PC-9 (cell line): ENCODE measurements at regions not wholly inside any gene's neighbourhood (a gene's known extent, or its start where the extent isn't known, plus 50 kb on each side); places are given as distances from the start of the nearest gene placed in this dataset.

Experiments
- BruUV-seq: library from RNA; stranded (reverse); fragments of 400-500 nt; replicated peaks from 2 replicates; lab custom pipeline; 2021; lab: Mats Ljungman, UMichigan
- CTCF ChIA-PET: fragments of 300-600 bp; sonication (Branson Sonifier 250); formaldehyde crosslinking; loops from one replicate; lab custom pipeline; 2022; ENCODE audit warnings: antibody characterized with exemption; lab: Charles Lee
- POLR2A ChIA-PET: fragments of 300-600 bp; sonication (Branson Sonifier 250); formaldehyde crosslinking; loops from one replicate; lab custom pipeline; 2022; ENCODE audit warnings: antibody characterized with exemption; ENCODE audit not compliant: unreplicated experiment; lab: Charles Lee
- DNase-seq, 2 experiments: peaks; one replicate each; pipeline versions ENCODE4 v3.0.0 to v3.0.0-alpha.2; 2015 to 2022; ENCODE audit warnings: mixed read lengths in 1 of 2
- H2AFZ ChIP-seq: fragments of 200-600 bp; sonication (generic); 2 replicates; pipeline ENCODE4 v1.8.1; 2017; ENCODE audit warnings: antibody characterized with exemption
- H3F3A ChIP-seq: fragments of 200-600 bp; sonication (generic); 2 replicates; pipeline ENCODE4 v1.8.1; 2017; ENCODE audit warnings: antibody characterized with exemption, mild to moderate bottlenecking, low read depth; ENCODE audit not compliant: insufficient read depth
- H3K27ac ChIP-seq: fragments of 200-600 bp; sonication (generic); 2 replicates; pipeline ENCODE4 v1.6.1; 2016; ENCODE audit warnings: mixed run types
- H3K27me3 ChIP-seq: fragments of 200-600 bp; sonication (generic); 2 replicates; pipeline ENCODE4 v1.6.1; 2016; ENCODE audit warnings: low read depth, mixed run types; ENCODE audit not compliant: insufficient read depth
- H3K36me3 ChIP-seq: fragments of 200-600 bp; sonication (generic); 2 replicates; pipeline ENCODE4 v1.6.1; 2016; ENCODE audit warnings: low read depth, mixed run types
- H3K4me1 ChIP-seq: fragments of 200-600 bp; sonication (generic); replicated peaks from 2 replicates; pipeline ENCODE4 v1.6.1; 2016; ENCODE audit warnings: mixed run types; ENCODE audit not compliant: insufficient read depth
- H3K4me2 ChIP-seq: fragments of 200-600 bp; sonication (generic); 2 replicates; pipeline ENCODE4 v1.6.1; 2017; ENCODE audit warnings: mixed run types
- H3K4me3 ChIP-seq: fragments of 200-600 bp; sonication (generic); 2 replicates; pipeline ENCODE4 v1.6.1; 2016; ENCODE audit warnings: mixed run types
- H3K79me2 ChIP-seq: fragments of 200-600 bp; sonication (generic); 2 replicates; pipeline ENCODE4 v1.6.1; 2017; ENCODE audit warnings: low read depth, mixed run types
- H3K9me2 ChIP-seq: fragments of 200-600 bp; sonication (generic); 2 replicates; pipeline ENCODE4 v1.8.1; 2017; ENCODE audit warnings: mild to moderate bottlenecking; ENCODE audit not compliant: insufficient read depth
- H3K9me3 ChIP-seq: fragments of 200-600 bp; sonication (generic); 2 replicates; pipeline ENCODE4 v1.8.1; 2016; ENCODE audit warnings: low read depth; ENCODE audit not compliant: insufficient read depth
- H4K20me1 ChIP-seq: fragments of 200-600 bp; sonication (generic); 2 replicates; pipeline ENCODE4 v1.8.1; 2017; ENCODE audit not compliant: insufficient read depth
- EZH2 ChIP-seq: fragments of 200-600 bp; sonication (generic); IDR thresholded peaks from 2 replicates; pipeline ENCODE4 v1.8.0; 2017; ENCODE audit warnings: antibody characterized with exemption, low read depth
- intact Hi-C: fragments of 100-400 bp; cut with micrococcal nuclease; formaldehyde crosslinking; loops from one replicate; pipeline ENCODE4 v1.10.0; 2022; ENCODE audit not compliant: unreplicated experiment
- TF ChIP-seq, protein P1 (sequence below): fragments of 200-600 bp; sonication (generic); conservative IDR thresholded peaks from 2 replicates; pipeline ENCODE4 v1.6.1; 2017; ENCODE audit warnings: mixed run types, antibody characterized with exemption, mild to moderate bottlenecking, moderate library complexity

DNA sequence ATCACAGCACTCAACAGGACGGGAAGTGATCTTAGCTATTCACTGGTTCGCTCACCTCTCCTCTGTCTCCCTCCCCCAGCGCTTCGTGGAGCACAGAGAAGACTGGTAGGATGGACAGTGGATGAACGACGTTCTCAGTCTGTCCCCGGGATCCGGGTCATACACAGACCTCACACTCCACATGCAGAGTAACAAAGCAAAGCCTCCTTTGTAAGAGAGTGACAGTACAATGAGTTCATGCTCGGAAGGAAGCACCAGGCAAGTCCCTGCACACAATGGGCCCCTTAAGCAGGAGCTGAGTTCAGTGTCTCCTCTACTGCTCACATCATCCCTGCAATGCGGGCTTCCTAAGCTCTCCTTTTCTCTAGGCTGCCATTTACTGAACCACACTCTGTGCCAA lies 356.9 kb downstream of the C16orf95 start:
- H3K4me3 ChIP-seq: no peak overlapping the region
- BruUV-seq: no TSS peak
- H3K27me3 ChIP-seq: peaks cover 98% of the 10 kb centered on the region
- TF ChIP-seq, protein P1, sequence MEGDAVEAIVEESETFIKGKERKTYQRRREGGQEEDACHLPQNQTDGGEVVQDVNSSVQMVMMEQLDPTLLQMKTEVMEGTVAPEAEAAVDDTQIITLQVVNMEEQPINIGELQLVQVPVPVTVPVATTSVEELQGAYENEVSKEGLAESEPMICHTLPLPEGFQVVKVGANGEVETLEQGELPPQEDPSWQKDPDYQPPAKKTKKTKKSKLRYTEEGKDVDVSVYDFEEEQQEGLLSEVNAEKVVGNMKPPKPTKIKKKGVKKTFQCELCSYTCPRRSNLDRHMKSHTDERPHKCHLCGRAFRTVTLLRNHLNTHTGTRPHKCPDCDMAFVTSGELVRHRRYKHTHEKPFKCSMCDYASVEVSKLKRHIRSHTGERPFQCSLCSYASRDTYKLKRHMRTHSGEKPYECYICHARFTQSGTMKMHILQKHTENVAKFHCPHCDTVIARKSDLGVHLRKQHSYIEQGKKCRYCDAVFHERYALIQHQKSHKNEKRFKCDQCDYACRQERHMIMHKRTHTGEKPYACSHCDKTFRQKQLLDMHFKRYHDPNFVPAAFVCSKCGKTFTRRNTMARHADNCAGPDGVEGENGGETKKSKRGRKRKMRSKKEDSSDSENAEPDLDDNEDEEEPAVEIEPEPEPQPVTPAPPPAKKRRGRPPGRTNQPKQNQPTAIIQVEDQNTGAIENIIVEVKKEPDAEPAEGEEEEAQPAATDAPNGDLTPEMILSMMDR: no peak
- TF ChIP-seq EZH2: no peak
- no peaks in the 10 kb centered on the region for H3F3A ChIP-seq
- H3K4me1 ChIP-seq: no peaks in the 10 kb centered on the region
- intact Hi-C loops: no loop called here
- no peaks in the 10 kb centered on the region for H3K79me2 ChIP-seq
- H4K20me1 ChIP-seq: 0 out of 2 replicates have a peak, but pooled peaks cover 7% of the 10 kb centered on the region
- no peak overlapping the region for H2AFZ ChIP-seq
- H3K9me3 ChIP-seq: no peaks in the 10 kb centered on the region
- no peak overlapping the region for H3K27ac ChIP-seq
- CTCF ChIA-PET: no interaction called here
- no peaks in the 10 kb centered on the region for H3K9me2 ChIP-seq
- POLR2A ChIA-PET: no interaction called here
- no peak for DNase-seq
- no peaks in the 10 kb centered on the region for H3K36me3 ChIP-seq
- H3K4me2 ChIP-seq: no peak overlapping the region

DNA sequence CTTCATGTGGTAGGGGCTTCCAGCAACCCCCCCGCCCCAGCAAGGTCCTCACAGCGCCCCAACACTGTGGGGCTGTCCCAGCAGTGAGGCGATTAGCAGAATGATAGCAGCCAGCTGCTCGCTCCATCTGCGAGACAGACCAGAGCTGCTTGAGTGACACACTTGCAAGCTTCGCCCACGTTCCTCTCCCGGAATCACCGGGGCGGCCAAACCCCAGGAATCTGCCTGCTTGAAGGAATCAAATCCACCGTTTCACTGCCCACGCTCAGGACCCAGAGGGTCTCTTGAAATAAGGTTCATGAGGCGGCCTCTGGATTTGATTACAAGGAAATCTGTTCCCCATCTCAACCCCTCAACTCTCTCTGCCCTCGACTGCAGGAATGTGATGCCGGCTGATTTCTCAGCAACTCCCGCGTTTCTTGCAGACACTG lies 356.0 kb downstream of the C16orf95 start:
- intact Hi-C loops: no loop called here
- Histone ChIP-seq H3K4me3 (no peak overlapping the region), H3K27me3 (peaks cover 98% of the 10 kb centered on the region), H3K4me1 (no peaks in the 10 kb centered on the region), H3K79me2 (no peaks in the 10 kb centered on the region), H3K36me3 (no peaks in the 10 kb centered on the region), H3K9me2 (no peaks in the 10 kb centered on the region), H3F3A (no peaks in the 10 kb centered on the region), H3K9me3 (no peaks in the 10 kb centered on the region), H4K20me1 (0 out of 2 replicates have a peak, but pooled peaks cover 7% of the 10 kb centered on the region), H3K4me2 (no peak overlapping the region), H3K27ac (no peak overlapping the region), H2AFZ (no peak overlapping the region)
- BruUV-seq: no TSS peak
- CTCF ChIA-PET: no interaction called here
- DNase-seq: no peak
- POLR2A ChIA-PET: no interaction called here
- no peak for TF ChIP-seq EZH2
- TF ChIP-seq, protein P1: no peak

DNA sequence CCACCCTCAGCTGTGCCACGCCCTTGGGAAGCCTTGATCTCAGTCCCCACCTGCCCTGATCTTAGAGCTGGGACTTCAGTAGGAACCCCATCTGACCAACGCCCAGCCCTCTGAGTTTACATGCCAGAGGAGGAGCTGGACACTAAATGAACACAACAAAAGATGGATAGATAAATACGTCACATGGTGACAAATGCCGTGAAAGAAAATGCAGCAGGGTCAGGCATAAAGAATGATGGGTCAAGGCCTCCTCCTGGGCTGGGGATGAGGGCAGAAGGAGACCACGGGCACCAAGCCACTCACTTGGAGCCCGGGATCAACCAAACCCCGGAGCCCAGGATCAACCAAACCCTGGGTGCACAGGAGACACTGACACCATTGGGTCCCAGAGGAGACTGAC lies 354.9 kb downstream of the C16orf95 start:
- no peaks in the 10 kb centered on the region for H3K9me2 ChIP-seq
- no peak for DNase-seq
- H3K79me2 ChIP-seq: no peaks in the 10 kb centered on the region
- BruUV-seq: no TSS peak
- H3K9me3 ChIP-seq: no peaks in the 10 kb centered on the region
- no peaks in the 10 kb centered on the region for H3K36me3 ChIP-seq
- 0 out of 2 replicates have a peak, but pooled peaks cover 7% of the 10 kb centered on the region for H4K20me1 ChIP-seq
- POLR2A ChIA-PET: no interaction called here
- no peak overlapping the region for H3K4me2 ChIP-seq
- H3K4me1 ChIP-seq: no peaks in the 10 kb centered on the region
- intact Hi-C loops: no loop called here
- no peak overlapping the region for H2AFZ ChIP-seq
- no peak overlapping the region for H3K4me3 ChIP-seq
- peaks cover 98% of the 10 kb centered on the region for H3K27me3 ChIP-seq
- CTCF ChIA-PET: no interaction called here
- TF ChIP-seq EZH2: no peak; the same call in 1 of the 2 replicates
- TF ChIP-seq, protein P1: no peak
- no peaks in the 10 kb centered on the region for H3F3A ChIP-seq
- no peak overlapping the region for H3K27ac ChIP-seq
